OCI-LY7 (cell line): ENCODE measurements at regions not wholly inside any gene's neighbourhood (a gene's known extent, or its start where the extent isn't known, plus 50 kb on each side); places are given as distances from the start of the nearest gene placed in this dataset.

Experiments
- BruUV-seq: library from RNA; stranded (reverse); fragments of 400-500 nt; replicated peaks from 2 replicates; lab custom pipeline; 2021; lab: Mats Ljungman, UMichigan
- CTCF ChIA-PET: fragments of 300-600 bp; sonication (Branson Sonifier 250); formaldehyde crosslinking; loops from one replicate; lab custom pipeline; 2022; ENCODE audit warnings: antibody characterized with exemption; ENCODE audit not compliant: unreplicated experiment; lab: Charles Lee
- POLR2A ChIA-PET: fragments of 300-600 bp; sonication (Branson Sonifier 250); formaldehyde crosslinking; loops from one replicate; lab custom pipeline; 2022; ENCODE audit warnings: antibody characterized with exemption; lab: Charles Lee
- DNase-seq: peaks from one replicate; pipeline ENCODE4 v3.0.0-alpha.2; 2015; ENCODE audit warnings: low spot score
- H2AFZ ChIP-seq: fragments of 200-600 bp; sonication (generic), shearing (Covaris generic); 2 replicates; pipeline ENCODE4 v1.6.1; 2014; ENCODE audit warnings: mild to moderate bottlenecking, antibody characterized with exemption, low read length, moderate library complexity
- H3K27ac ChIP-seq: fragments of 200-600 bp; sonication (generic); 2 replicates; pipeline ENCODE4 v1.5.1; 2014; ENCODE audit warnings: mixed run types, low read depth, mild to moderate bottlenecking, moderate library complexity, low read length, inconsistent platforms; ENCODE audit not compliant: poor library complexity, severe bottlenecking
- H3K36me3 ChIP-seq: fragments of 200-600 bp; sonication (generic); 2 replicates; pipeline ENCODE4 v1.6.1; 2014; ENCODE audit warnings: mild to moderate bottlenecking, antibody characterized with exemption, low read length, moderate library complexity, mixed read lengths; ENCODE audit not compliant: insufficient read depth
- H3K4me1 ChIP-seq: fragments of 200-600 bp; sonication (generic); 2 replicates; pipeline ENCODE4 v1.5.1; 2014; ENCODE audit warnings: mild to moderate bottlenecking, low read length; ENCODE audit not compliant: insufficient read depth, poor library complexity, severe bottlenecking
- H3K4me2 ChIP-seq: fragments of 200-600 bp; sonication (generic); 2 replicates; pipeline ENCODE4 v1.6.1; 2014; ENCODE audit warnings: mild to moderate bottlenecking, low read length
- H3K4me3 ChIP-seq: fragments of 200-600 bp; sonication (generic); 2 replicates; pipeline ENCODE4 v1.5.1; 2014; ENCODE audit warnings: mild to moderate bottlenecking, low read depth, low read length; ENCODE audit not compliant: poor library complexity, severe bottlenecking
- H3K79me2 ChIP-seq: fragments of 200-600 bp; sonication (generic); 2 replicates; pipeline ENCODE4 v1.6.1; 2016; ENCODE audit warnings: low read depth, mild to moderate bottlenecking, low read length, moderate library complexity, mixed read lengths; ENCODE audit not compliant: insufficient read depth
- H3K9me2 ChIP-seq: fragments of 200-600 bp; sonication (generic); 2 replicates; pipeline ENCODE4 v1.6.1; 2016; ENCODE audit warnings: mild to moderate bottlenecking, low read length, mixed read lengths; ENCODE audit not compliant: insufficient read depth
- H3K9me3 ChIP-seq: fragments of 200-600 bp; sonication (generic); 2 replicates; pipeline ENCODE4 v1.6.1; 2014; ENCODE audit warnings: mild to moderate bottlenecking, mixed run types, low read length, mixed read lengths
- H4K20me1 ChIP-seq: fragments of 200-600 bp; sonication (generic); 2 replicates; pipeline ENCODE4 v1.6.1; 2014; ENCODE audit warnings: mild to moderate bottlenecking, antibody characterized with exemption, low read length, moderate library complexity, mixed read lengths; ENCODE audit not compliant: insufficient read depth
- EZH2phosphoT487 ChIP-seq: fragments of 200-600 bp; sonication (generic); IDR thresholded peaks from 2 replicates; pipeline ENCODE4 v1.6.1; 2018; ENCODE audit warnings: low read depth, borderline replicate concordance, mild to moderate bottlenecking, mixed run types, antibody characterized with exemption, low read length, moderate library complexity, mixed read lengths
- intact Hi-C: fragments of 100-400 bp; cut with micrococcal nuclease; formaldehyde crosslinking; loops from one replicate; pipeline ENCODE4 v1.10.0; 2022; ENCODE audit not compliant: unreplicated experiment
- TF ChIP-seq, protein P1 (sequence below): fragments of 200-600 bp; sonication (generic); conservative IDR thresholded peaks from 2 replicates; pipeline ENCODE4 v1.5.1; 2014; ENCODE audit warnings: mild to moderate bottlenecking, antibody characterized with exemption, low read length, moderate library complexity, mixed read lengths

DNA sequence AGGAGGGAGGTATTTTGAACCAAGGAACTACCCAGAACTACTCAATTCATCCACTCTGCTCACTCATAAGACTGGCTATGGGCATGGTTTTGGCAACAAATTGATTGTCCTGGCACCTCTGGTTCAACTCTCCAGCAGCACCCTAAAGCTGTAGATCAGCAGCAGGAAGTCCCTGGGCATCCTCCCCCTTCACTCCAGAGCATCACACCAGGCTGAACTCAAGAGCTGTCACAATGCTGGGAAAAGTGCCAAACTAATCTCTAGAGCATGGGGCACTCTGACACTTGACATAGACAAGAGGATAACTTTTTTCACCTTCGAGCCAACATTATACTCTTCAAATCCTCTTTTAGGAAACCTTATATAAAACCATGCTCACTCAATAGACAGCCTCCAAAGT, 154.1 kb upstream of the RBBP8 start:
- no peak overlapping the region for H3K4me3 ChIP-seq
- H4K20me1 ChIP-seq, result no peaks in the 10 kb centered on the region
- no peak for DNase-seq
- intact Hi-C loops, result no loop called here
- TF ChIP-seq, protein P1, sequence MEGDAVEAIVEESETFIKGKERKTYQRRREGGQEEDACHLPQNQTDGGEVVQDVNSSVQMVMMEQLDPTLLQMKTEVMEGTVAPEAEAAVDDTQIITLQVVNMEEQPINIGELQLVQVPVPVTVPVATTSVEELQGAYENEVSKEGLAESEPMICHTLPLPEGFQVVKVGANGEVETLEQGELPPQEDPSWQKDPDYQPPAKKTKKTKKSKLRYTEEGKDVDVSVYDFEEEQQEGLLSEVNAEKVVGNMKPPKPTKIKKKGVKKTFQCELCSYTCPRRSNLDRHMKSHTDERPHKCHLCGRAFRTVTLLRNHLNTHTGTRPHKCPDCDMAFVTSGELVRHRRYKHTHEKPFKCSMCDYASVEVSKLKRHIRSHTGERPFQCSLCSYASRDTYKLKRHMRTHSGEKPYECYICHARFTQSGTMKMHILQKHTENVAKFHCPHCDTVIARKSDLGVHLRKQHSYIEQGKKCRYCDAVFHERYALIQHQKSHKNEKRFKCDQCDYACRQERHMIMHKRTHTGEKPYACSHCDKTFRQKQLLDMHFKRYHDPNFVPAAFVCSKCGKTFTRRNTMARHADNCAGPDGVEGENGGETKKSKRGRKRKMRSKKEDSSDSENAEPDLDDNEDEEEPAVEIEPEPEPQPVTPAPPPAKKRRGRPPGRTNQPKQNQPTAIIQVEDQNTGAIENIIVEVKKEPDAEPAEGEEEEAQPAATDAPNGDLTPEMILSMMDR, result no peak
- no peak for TF ChIP-seq EZH2phosphoT487
- H3K9me3 ChIP-seq, result no peaks in the 10 kb centered on the region
- H3K27ac ChIP-seq, result no peak overlapping the region
- ChIA-PET CTCF (no interaction called here), POLR2A (no interaction called here)
- H3K4me2 ChIP-seq, result no peak overlapping the region
- BruUV-seq, result no TSS peak
- no peaks in the 10 kb centered on the region for H3K36me3 ChIP-seq
- no peaks in the 10 kb centered on the region for H3K79me2 ChIP-seq
- H3K4me1 ChIP-seq, result no peaks in the 10 kb centered on the region
- H2AFZ ChIP-seq, result no peak overlapping the region
- no peaks in the 10 kb centered on the region for H3K9me2 ChIP-seq

DNA sequence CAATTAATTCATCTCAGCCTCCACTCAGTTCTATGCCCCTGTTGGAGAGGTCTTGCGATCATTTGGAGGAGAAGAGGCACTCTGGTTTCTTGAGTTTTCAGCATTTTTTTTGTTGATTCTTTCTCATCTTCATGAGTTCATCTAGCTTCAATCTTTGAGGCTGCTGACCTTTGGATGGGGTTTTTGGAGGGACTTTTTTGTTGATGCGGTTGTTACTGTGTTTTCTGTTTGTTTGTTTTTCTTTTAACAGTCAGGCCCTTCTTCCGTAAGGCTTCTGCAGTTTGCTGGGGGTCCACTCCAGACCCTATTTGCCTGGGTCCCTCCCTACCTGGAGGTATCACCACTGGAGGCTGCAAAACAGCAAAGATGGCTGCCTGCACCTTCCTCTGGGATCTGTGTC, 149.9 kb upstream of the RBBP8 start:
- no TSS peak for BruUV-seq
- Histone ChIP-seq H3K4me1 (no peaks in the 10 kb centered on the region), H3K9me3 (no peaks in the 10 kb centered on the region), H3K4me2 (no peak overlapping the region), H2AFZ (no peak overlapping the region), H3K27ac (no peak overlapping the region), H3K4me3 (no peak overlapping the region), H3K36me3 (no peaks in the 10 kb centered on the region), H4K20me1 (no peaks in the 10 kb centered on the region), H3K79me2 (no peaks in the 10 kb centered on the region), H3K9me2 (no peaks in the 10 kb centered on the region)
- ChIA-PET CTCF (no interaction called here), POLR2A (no interaction called here)
- no peak for TF ChIP-seq EZH2phosphoT487
- TF ChIP-seq, protein P1, result no peak
- intact Hi-C loops, result no loop called here
- DNase-seq, result no peak

DNA sequence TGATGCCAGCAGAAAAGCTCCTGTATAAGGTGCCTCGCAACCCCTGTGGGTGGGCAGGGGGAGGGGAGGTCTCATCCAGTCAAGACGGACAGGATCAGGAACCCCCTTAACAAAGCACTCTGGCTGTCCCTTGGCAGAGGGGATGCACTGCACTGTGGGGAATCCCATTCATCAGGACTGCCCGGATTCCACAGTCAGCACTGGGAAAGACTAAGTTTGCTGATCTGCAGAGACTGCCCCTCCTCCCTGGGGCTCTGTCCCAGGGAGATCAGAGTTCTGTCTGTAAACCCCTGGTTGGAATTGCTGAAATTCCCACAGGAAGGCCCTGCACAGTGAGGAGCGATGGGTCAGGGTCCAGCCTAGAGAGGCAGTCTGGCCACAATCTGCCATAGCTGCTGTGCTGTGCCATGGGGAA, 149.5 kb upstream of the RBBP8 start:
- no peaks in the 10 kb centered on the region for H3K36me3 ChIP-seq
- TF ChIP-seq, protein P1, result no peak
- no peak for TF ChIP-seq EZH2phosphoT487
- no peak overlapping the region for H3K27ac ChIP-seq
- no peaks in the 10 kb centered on the region for H4K20me1 ChIP-seq
- no peaks in the 10 kb centered on the region for H3K79me2 ChIP-seq
- ChIA-PET POLR2A (no interaction called here), CTCF (no interaction called here)
- H3K4me3 ChIP-seq, result no peak overlapping the region
- H3K4me1 ChIP-seq, result no peaks in the 10 kb centered on the region
- no peak overlapping the region for H2AFZ ChIP-seq
- no peaks in the 10 kb centered on the region for H3K9me3 ChIP-seq
- intact Hi-C loops, result no loop called here
- no peak for DNase-seq
- no peak overlapping the region for H3K4me2 ChIP-seq
- H3K9me2 ChIP-seq, result no peaks in the 10 kb centered on the region
- BruUV-seq, result no TSS peak
